GM23338 (cell line): ENCODE measurements at regions not wholly inside any gene's neighbourhood (a gene's known extent, or its start where the extent isn't known, plus 50 kb on each side); places are given as distances from the start of the nearest gene placed in this dataset.

Experiments
- ATAC-seq: fragments of 200-7000 bp; cut with Tn5 transposase; 3 replicates; pipeline ENCODE4 v1.9.1; 2020
- DNase-seq: peaks from one replicate; pipeline ENCODE4 v3.0.0-alpha.2; 2015; ENCODE audit warnings: low spot score
- H2AFZ ChIP-seq: fragments of 200-600 bp; sonication (generic); 2 replicates; pipeline ENCODE4 v1.8.0; 2016; ENCODE audit warnings: antibody characterized with exemption, mild to moderate bottlenecking, moderate library complexity
- H3F3A ChIP-seq: fragments of 200-600 bp; sonication (generic); replicated peaks from 2 replicates; pipeline ENCODE4 v1.8.0; 2017; ENCODE audit warnings: antibody characterized with exemption, mixed run types, low read depth
- H3K27ac ChIP-seq: fragments of 200-600 bp; sonication (generic); 2 replicates; pipeline ENCODE4 v1.6.1; 2016; ENCODE audit warnings: low read depth
- H3K27me3 ChIP-seq: fragments of 200-600 bp; sonication (generic); 2 replicates; pipeline ENCODE4 v1.8.0; 2016; ENCODE audit warnings: mild to moderate bottlenecking, mixed run types, moderate library complexity; ENCODE audit not compliant: insufficient read depth
- H3K36me3 ChIP-seq: fragments of 200-600 bp; sonication (generic); 2 replicates; pipeline ENCODE4 v1.8.0; 2016; ENCODE audit warnings: mild to moderate bottlenecking; ENCODE audit not compliant: insufficient read depth
- H3K4me1 ChIP-seq: fragments of 200-600 bp; sonication (generic); 2 replicates; pipeline ENCODE4 v1.8.0; 2016; ENCODE audit warnings: mild to moderate bottlenecking, moderate library complexity; ENCODE audit not compliant: insufficient read depth
- H3K4me2 ChIP-seq: fragments of 200-600 bp; sonication (generic); 2 replicates; pipeline ENCODE4 v1.7.1; 2017; ENCODE audit warnings: mixed run types
- H3K4me3 ChIP-seq: fragments of 200-600 bp; sonication (generic); 2 replicates; pipeline ENCODE4 v1.6.1; 2016; ENCODE audit warnings: mixed run types
- H3K79me2 ChIP-seq: fragments of 200-600 bp; sonication (generic); replicated peaks from 2 replicates; pipeline ENCODE4 v1.8.0; 2017; ENCODE audit warnings: mild to moderate bottlenecking; ENCODE audit not compliant: insufficient read depth
- H3K9me2 ChIP-seq: fragments of 200-600 bp; sonication (generic); 2 replicates; pipeline ENCODE4 v1.8.0; 2017; ENCODE audit not compliant: insufficient read depth
- H4K20me1 ChIP-seq: fragments of 200-600 bp; sonication (generic); replicated peaks from 2 replicates; pipeline ENCODE4 v1.8.0; 2017; ENCODE audit warnings: mild to moderate bottlenecking; ENCODE audit not compliant: insufficient read depth
- H3K27ac Mint-ChIP-seq: 2 replicates; pipeline ENCODE4 v1.8.0; 2020; ENCODE audit warnings: inconsistent platforms, mild to moderate bottlenecking, moderate library complexity, mixed read lengths
- H3K27me3 Mint-ChIP-seq: 3 replicates; pipeline ENCODE4 v1.8.0; 2022; ENCODE audit warnings: low read depth, mild to moderate bottlenecking, moderate library complexity, mixed read lengths, inconsistent platforms; ENCODE audit not compliant: insufficient read depth, poor library complexity
- H3K36me3 Mint-ChIP-seq: 3 replicates; pipeline ENCODE4 v1.8.0; 2021; ENCODE audit warnings: low read depth, mild to moderate bottlenecking, inconsistent platforms, moderate library complexity, mixed read lengths
- H3K4me1 Mint-ChIP-seq: 3 replicates; pipeline ENCODE4 v1.8.0; 2020; ENCODE audit warnings: mild to moderate bottlenecking, inconsistent platforms, mixed read lengths
- H3K4me3 Mint-ChIP-seq: 3 replicates; pipeline ENCODE4 v1.8.0; 2021; ENCODE audit warnings: moderate library complexity, mild to moderate bottlenecking, inconsistent platforms, mixed read lengths
- H3K9me3 Mint-ChIP-seq: 3 replicates; pipeline ENCODE4 v1.8.0; 2020; ENCODE audit warnings: moderate library complexity, mild to moderate bottlenecking, inconsistent platforms, mixed read lengths
- JUNB ChIP-seq: IDR thresholded peaks from one replicate; pipeline ENCODE4 v1.6.1; 2016; ENCODE audit warnings: antibody characterized with exemption; ENCODE audit not compliant: unreplicated experiment
- ZNF114 ChIP-seq: fragments of 250-450 bp; sonication (Bioruptor Pico); IDR thresholded peaks from 2 replicates; pipeline ENCODE4 v1.5.0; 2020; ENCODE audit warnings: mild to moderate bottlenecking, moderate library complexity
- ZNF462 ChIP-seq: fragments of 250-450 bp; sonication (Bioruptor Pico); IDR thresholded peaks from 2 replicates; pipeline ENCODE4 v1.5.0; 2020; ENCODE audit warnings: mild to moderate bottlenecking, moderate library complexity
- TF ChIP-seq, protein P1 (sequence below), 2 experiments: fragments of 200-600 bp in 1 of 2; sonication (generic) in 1 of 2; conservative IDR thresholded peaks; 2 replicates each; pipeline versions ENCODE4 v1.5.1 to v1.6.1; 2016 to 2017; ENCODE audit warnings: antibody characterized with exemption in 2 of 2, low read depth in 2 of 2, mild to moderate bottlenecking in 2 of 2, moderate library complexity in 1 of 2

DNA sequence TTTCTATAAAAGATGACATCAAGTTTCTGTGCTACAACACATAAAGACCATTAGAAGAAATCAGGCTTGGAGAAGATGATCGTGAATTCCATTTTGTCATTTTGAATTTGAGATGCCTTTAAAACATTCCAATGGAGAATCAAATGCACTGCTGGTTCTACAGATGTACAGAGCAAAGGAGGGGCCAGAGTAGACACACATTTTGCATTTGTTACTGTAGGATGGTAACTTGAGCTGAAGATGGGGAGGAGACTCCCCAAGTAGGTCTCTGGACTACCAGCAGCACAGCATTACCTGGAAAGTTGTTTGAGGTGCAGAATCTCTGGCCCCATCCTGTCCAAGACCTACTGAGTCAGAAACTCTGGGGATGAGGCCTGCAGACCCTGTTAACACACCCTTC is 121.6 kb upstream of the RALGAPA2 start (continued):
- TF ChIP-seq ZNF462 (no peak), JUNB (no peak)
- TF ChIP-seq, protein P1, sequence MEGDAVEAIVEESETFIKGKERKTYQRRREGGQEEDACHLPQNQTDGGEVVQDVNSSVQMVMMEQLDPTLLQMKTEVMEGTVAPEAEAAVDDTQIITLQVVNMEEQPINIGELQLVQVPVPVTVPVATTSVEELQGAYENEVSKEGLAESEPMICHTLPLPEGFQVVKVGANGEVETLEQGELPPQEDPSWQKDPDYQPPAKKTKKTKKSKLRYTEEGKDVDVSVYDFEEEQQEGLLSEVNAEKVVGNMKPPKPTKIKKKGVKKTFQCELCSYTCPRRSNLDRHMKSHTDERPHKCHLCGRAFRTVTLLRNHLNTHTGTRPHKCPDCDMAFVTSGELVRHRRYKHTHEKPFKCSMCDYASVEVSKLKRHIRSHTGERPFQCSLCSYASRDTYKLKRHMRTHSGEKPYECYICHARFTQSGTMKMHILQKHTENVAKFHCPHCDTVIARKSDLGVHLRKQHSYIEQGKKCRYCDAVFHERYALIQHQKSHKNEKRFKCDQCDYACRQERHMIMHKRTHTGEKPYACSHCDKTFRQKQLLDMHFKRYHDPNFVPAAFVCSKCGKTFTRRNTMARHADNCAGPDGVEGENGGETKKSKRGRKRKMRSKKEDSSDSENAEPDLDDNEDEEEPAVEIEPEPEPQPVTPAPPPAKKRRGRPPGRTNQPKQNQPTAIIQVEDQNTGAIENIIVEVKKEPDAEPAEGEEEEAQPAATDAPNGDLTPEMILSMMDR (conservative IDR thresholded peaks at IDR 0.05; ENCODE audit: low read depth in 2 of 2) = no peak

DNA sequence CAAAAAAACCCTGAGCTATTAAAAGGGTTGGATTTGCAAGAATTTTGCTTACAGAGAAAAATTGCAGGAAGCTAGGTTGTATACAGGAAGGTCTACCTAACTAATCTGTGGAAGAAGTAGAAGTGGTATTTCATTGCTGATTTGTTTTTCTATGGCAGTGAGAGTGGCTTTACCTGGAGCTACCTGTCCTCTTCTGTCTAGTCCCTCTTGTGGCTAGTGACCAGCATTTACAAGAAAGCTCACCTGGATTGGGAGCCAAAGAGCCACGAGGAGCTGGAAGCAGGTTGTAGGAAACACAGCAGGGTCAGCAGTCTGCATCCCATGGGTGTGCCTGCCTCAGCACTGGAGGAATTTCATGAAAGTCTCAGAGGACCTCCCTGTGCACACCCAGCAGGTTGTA is 120.3 kb upstream of the RALGAPA2 start:
- Histone ChIP-seq H3K4me3 (no peak overlapping the region), H3F3A (no peaks in the 10 kb centered on the region), H3K79me2 (no peaks in the 10 kb centered on the region), H2AFZ (no peak overlapping the region), H3K27ac (no peak overlapping the region), H3K36me3 (no peaks in the 10 kb centered on the region), H3K27me3 (no peaks in the 10 kb centered on the region), H4K20me1 (no peaks in the 10 kb centered on the region), H3K4me2 (no peak overlapping the region), H3K9me2 (no peaks in the 10 kb centered on the region; the same call in 1 of the 2 replicates), H3K4me1 (no peaks in the 10 kb centered on the region)
- no peak for TF ChIP-seq ZNF114
- no peak for TF ChIP-seq JUNB
- TF ChIP-seq, protein P1 (conservative IDR thresholded peaks at IDR 0.05; ENCODE audit: low read depth in 2 of 2) = peak; percentile 16; a peak in 1 of 4 replicates
- Mint-ChIP-seq H3K27ac (no peak overlapping the region), H3K9me3 (peaks cover 34% of the 10 kb centered on the region), H3K27me3 (no peaks in the 10 kb centered on the region), H3K4me1 (peaks cover 3% of the 10 kb centered on the region; the same call in 2 of the 3 replicates), H3K4me3 (no peak overlapping the region), H3K36me3 (peaks cover 29% of the 10 kb centered on the region)
- ATAC-seq (no peak), DNase-seq (peak; percentile 20)
